ENCODE measurements at regions not wholly inside any gene's neighbourhood (a gene's known extent, or its start where the extent isn't known, plus 50 kb on each side); places are given as distances from the start of the nearest gene placed in this dataset.

- Histone ChIP-seq H3K36me3 (no peaks in the 10 kb centered on the region), H3K4me3 (no peak overlapping the region), H3K4me1 (no peaks in the 10 kb centered on the region), H3K27ac (no peak overlapping the region), H3K27me3 (no peaks in the 10 kb centered on the region), H3K9me3 (no peaks in the 10 kb centered on the region)
- in situ Hi-C loops (cut with MboI; ENCODE audit: low pct_ligation_motif_present in 1 of 4, low pct_unique_long_range_greater_than_20kb in 1 of 4, low sequenced_read_pairs in 3 of 4) (no loop called here), intact Hi-C loops (cut with DNase I; ENCODE audit: low total_unique reads) (no loop called here)
- WGBS, 2 donors (ENCODE audit: low coverage in 1 of 2) = 54 to 70% methylated on average over 3 to 5 of the region's 5 CpGs
- DNase-seq = no peak
- TF ChIP-seq POLR2A (IDR thresholded peaks at IDR 0.05) (no peak), POLR2AphosphoS5 (IDR thresholded peaks at IDR 0.05) (no peak), CTCF (IDR thresholded peaks at IDR 0.05) (no peak), EP300 (IDR thresholded peaks at IDR 0.05; ENCODE audit: low read depth) (no peak)
Observed at GRCh38 chr16:7140899-7141298, 191.7 kb upstream of the RBFOX1 start.

- no peak overlapping the region for H3K4me3 ChIP-seq
- H3K27ac ChIP-seq = no peak overlapping the region
- intact Hi-C loops (cut with DNase I; ENCODE audit: low total_unique reads) (no loop called here), in situ Hi-C loops (cut with MboI; ENCODE audit: low pct_ligation_motif_present in 1 of 4, low pct_unique_long_range_greater_than_20kb in 1 of 4, low sequenced_read_pairs in 3 of 4) (no loop called here)
- H3K9me3 ChIP-seq = peaks cover 0 to under 1% of the 10 kb centered on the region in 2 donors
- 35 to 51% methylated on average over 6 to 8 of the region's 8 CpGs for WGBS, 2 donors (ENCODE audit: low coverage in 1 of 2)
- DNase-seq = no peak
- no peak for TF ChIP-seq EP300 (IDR thresholded peaks at IDR 0.05; ENCODE audit: low read depth)
- no peak for TF ChIP-seq POLR2A (IDR thresholded peaks at IDR 0.05)
- TF ChIP-seq POLR2AphosphoS5 (IDR thresholded peaks at IDR 0.05) = no peak
- TF ChIP-seq CTCF (IDR thresholded peaks at IDR 0.05) = no peak
- H3K36me3 ChIP-seq = no peaks in the 10 kb centered on the region
- H3K27me3 ChIP-seq = no peaks in the 10 kb centered on the region
- H3K4me1 ChIP-seq = no peaks in the 10 kb centered on the region
Observed at GRCh38 chr16:7137560-7138330, 194.9 kb upstream of the RBFOX1 start.

- Histone ChIP-seq H3K27me3 (no peaks in the 10 kb centered on the region), H3K4me3 (no peak overlapping the region), H3K36me3 (no peaks in the 10 kb centered on the region), H3K4me1 (no peaks in the 10 kb centered on the region), H3K27ac (no peak overlapping the region), H3K9me3 (peaks cover 0 to 5% of the 10 kb centered on the region in 2 donors)
- in situ Hi-C loops (cut with MboI; ENCODE audit: low pct_ligation_motif_present in 1 of 4, low pct_unique_long_range_greater_than_20kb in 1 of 4, low sequenced_read_pairs in 3 of 4) (no loop called here), intact Hi-C loops (cut with DNase I; ENCODE audit: low total_unique reads) (no loop called here)
- 85 to 93% methylated on average over 2 of the region's 2 CpGs for WGBS, 2 donors (ENCODE audit: low coverage in 1 of 2)
- no peak for DNase-seq
- TF ChIP-seq POLR2AphosphoS5 (IDR thresholded peaks at IDR 0.05) (no peak), EP300 (IDR thresholded peaks at IDR 0.05; ENCODE audit: low read depth) (no peak), CTCF (IDR thresholded peaks at IDR 0.05) (no peak), POLR2A (IDR thresholded peaks at IDR 0.05) (no peak)
Observed at GRCh38 chr16:7132465-7132864, 200.2 kb upstream of the RBFOX1 start.

GRCh38 chr16:7124701-7125100 is 207.9 kb upstream of the RBFOX1 start:
- H3K4me1 ChIP-seq = no peaks in the 10 kb centered on the region
- WGBS, 2 donors (ENCODE audit: low coverage in 1 of 2) = 41 to 54% methylated on average over 5 of the region's 5 CpGs
- no peak overlapping the region for H3K27ac ChIP-seq
- H3K27me3 ChIP-seq = no peaks in the 10 kb centered on the region
- no peak for DNase-seq
- in situ Hi-C loops (cut with MboI; ENCODE audit: low pct_ligation_motif_present in 1 of 4, low pct_unique_long_range_greater_than_20kb in 1 of 4, low sequenced_read_pairs in 3 of 4) (no loop called here), intact Hi-C loops (cut with DNase I; ENCODE audit: low total_unique reads) (no loop called here)
- H3K36me3 ChIP-seq = no peaks in the 10 kb centered on the region
- no peak overlapping the region for H3K4me3 ChIP-seq
- H3K9me3 ChIP-seq = no peaks in the 10 kb centered on the region
- TF ChIP-seq EP300 (IDR thresholded peaks at IDR 0.05; ENCODE audit: low read depth) = no peak
- TF ChIP-seq CTCF (IDR thresholded peaks at IDR 0.05) = no peak
- no peak for TF ChIP-seq POLR2A (IDR thresholded peaks at IDR 0.05)
- no peak for TF ChIP-seq POLR2AphosphoS5 (IDR thresholded peaks at IDR 0.05)

Data from transverse colon (tissue), 4 donors.